Mucosa of descending colon (tissue), 3 donors: ENCODE measurements at regions not wholly inside any gene's neighbourhood (a gene's known extent, or its start where the extent isn't known, plus 50 kb on each side); places are given as distances from the start of the nearest gene placed in this dataset.

Experiments
- ATAC-seq: fragments of 200-7000 bp; cut with Tn5 transposase; one replicate; pipeline ENCODE4 v1.9.1; 2020; ENCODE audit warnings: mild to moderate bottlenecking, moderate library complexity
- DNase-seq, 3 donors: peaks; one replicate each; pipeline ENCODE4 v3.0.0-alpha.2; 2020
- H3K36me3 ChIP-seq: fragments of 200-600 bp; one replicate; pipeline ENCODE4 v1.8.0; 2021; ENCODE audit warnings: low read depth, mild to moderate bottlenecking
- H3K4me1 ChIP-seq: fragments of 200-600 bp; one replicate; pipeline ENCODE4 v1.8.0; 2021; ENCODE audit warnings: low read depth, mild to moderate bottlenecking
- H3K4me3 ChIP-seq: fragments of 200-600 bp; one replicate; pipeline ENCODE4 v1.8.0; 2021; ENCODE audit warnings: mild to moderate bottlenecking
- H3K9me3 ChIP-seq: fragments of 200-600 bp; one replicate; pipeline ENCODE4 v1.8.0; 2021; ENCODE audit warnings: mild to moderate bottlenecking
- CTCF ChIP-seq: fragments of 200-600 bp; IDR thresholded peaks from one replicate; pipeline ENCODE4 v1.8.0; 2022; ENCODE audit warnings: antibody characterized with exemption, mild to moderate bottlenecking
- intact Hi-C, 2 donors: fragments of 100-400 bp; cut with DNase I in 1 of 2; cut with micrococcal nuclease in 1 of 2; formaldehyde crosslinking; loops; one replicate each; pipeline versions ENCODE4 v1.11.0 to v1.11.1; 2022; cut with DNase I, micrococcal nuclease
- donor health status: DM: no; HTN: no; CAD: no; lungs with moderate emphysema.
- donor health status: DM: no; HTN: no; CAD: no.
- donor health status: DM: no; HTN: yes; CAD: no.

- H3K36me3 ChIP-seq, result no peaks in the 10 kb centered on the region
- no peak overlapping the region for H3K4me3 ChIP-seq
- ATAC-seq (peak; percentile 98), DNase-seq (peak; percentile 64 to 88 (median 67))
- H3K9me3 ChIP-seq, result no peaks in the 10 kb centered on the region
- H3K4me1 ChIP-seq, result peaks cover 10% of the 10 kb centered on the region
- intact Hi-C loops, result no loop called here
- TF ChIP-seq CTCF, result no peak
These were observed 120.1 kb upstream of the UBE2E1 start for GRCh38 chr3:23685541-23686258.

- no peak for DNase-seq
- Histone ChIP-seq H3K36me3 (no peaks in the 10 kb centered on the region), H3K9me3 (no peaks in the 10 kb centered on the region), H3K4me1 (peaks cover 10% of the 10 kb centered on the region), H3K4me3 (no peak overlapping the region)
- TF ChIP-seq CTCF, result no peak
- no peak for ATAC-seq
- intact Hi-C loops, result no loop called here
These were observed 119.2 kb upstream of the UBE2E1 start for GRCh38 chr3:23686519-23686918.

- ATAC-seq, result no peak
- DNase-seq, result no peak
These were observed 114.3 kb upstream of the UBE2E1 start for GRCh38 chr3:23691357-23691895.

GRCh38 chr3:23696842-23697241 is 108.9 kb upstream of the UBE2E1 start:
- H3K36me3 ChIP-seq, result no peaks in the 10 kb centered on the region
- no peak overlapping the region for H3K4me3 ChIP-seq
- peaks cover 19% of the 10 kb centered on the region for H3K4me1 ChIP-seq
- intact Hi-C loops, result no loop called here
- H3K9me3 ChIP-seq, result no peaks in the 10 kb centered on the region
- DNase-seq, result peak in 2 of 3 donors; percentile 43 to 67
- no peak for TF ChIP-seq CTCF
- ATAC-seq, result peak; percentile 96

More at GRCh38 chr3:23691357-23691895, 114.3 kb upstream of the UBE2E1 start:
- no peaks in the 10 kb centered on the region for H3K36me3 ChIP-seq
- peaks cover 5% of the 10 kb centered on the region for H3K4me1 ChIP-seq
- no peak for TF ChIP-seq CTCF
- intact Hi-C loops, result no loop called here
- no peaks in the 10 kb centered on the region for H3K9me3 ChIP-seq
- no peak overlapping the region for H3K4me3 ChIP-seq

- H3K4me1 ChIP-seq, result peaks cover 19% of the 10 kb centered on the region
- intact Hi-C loops, result no loop called here
- H3K36me3 ChIP-seq, result no peaks in the 10 kb centered on the region
- no peaks in the 10 kb centered on the region for H3K9me3 ChIP-seq
- DNase-seq (no peak), ATAC-seq (no peak)
- H3K4me3 ChIP-seq, result no peak overlapping the region
- TF ChIP-seq CTCF, result no peak
These were observed 108.3 kb upstream of the UBE2E1 start for GRCh38 chr3:23697416-23697815.
